Fibroblast of peridontal ligament (primary cell): ENCODE measurements at regions not wholly inside any gene's neighbourhood (a gene's known extent, or its start where the extent isn't known, plus 50 kb on each side); places are given as distances from the start of the nearest gene placed in this dataset.
"Not testable (repeated sequence)": the region's sequence is repeated elsewhere in the genome, so short reads cannot be mapped to it uniquely, and the experiment has no call there.

ENCODE experiments used
- DNase-seq: peaks from one replicate; pipeline ENCODE4 v3.0.0-alpha.2; 2010; ENCODE audit errors: extremely low read depth

DNA sequence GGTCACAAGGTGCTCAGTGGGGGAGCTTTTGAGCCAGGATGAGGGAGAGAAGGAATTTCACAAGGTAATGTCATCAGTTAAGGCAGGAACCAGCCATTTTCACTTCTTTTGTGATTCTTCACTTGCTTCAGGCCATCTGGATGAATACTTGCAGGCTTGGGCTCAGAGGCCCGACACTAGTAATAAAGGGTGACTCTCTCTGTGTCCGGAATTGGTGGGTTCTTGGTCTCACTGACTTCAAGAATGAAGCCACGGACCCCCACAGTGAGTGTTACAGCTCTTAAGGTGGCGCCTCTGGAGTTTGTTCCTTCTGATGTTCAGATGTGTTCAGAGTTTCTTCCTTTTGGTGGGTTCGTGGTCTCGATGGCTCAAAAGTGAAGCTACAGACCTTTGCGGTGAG lies 131.8 kb upstream of the RXFP2 start:
- not testable (repeated sequence) for DNase-seq

DNA sequence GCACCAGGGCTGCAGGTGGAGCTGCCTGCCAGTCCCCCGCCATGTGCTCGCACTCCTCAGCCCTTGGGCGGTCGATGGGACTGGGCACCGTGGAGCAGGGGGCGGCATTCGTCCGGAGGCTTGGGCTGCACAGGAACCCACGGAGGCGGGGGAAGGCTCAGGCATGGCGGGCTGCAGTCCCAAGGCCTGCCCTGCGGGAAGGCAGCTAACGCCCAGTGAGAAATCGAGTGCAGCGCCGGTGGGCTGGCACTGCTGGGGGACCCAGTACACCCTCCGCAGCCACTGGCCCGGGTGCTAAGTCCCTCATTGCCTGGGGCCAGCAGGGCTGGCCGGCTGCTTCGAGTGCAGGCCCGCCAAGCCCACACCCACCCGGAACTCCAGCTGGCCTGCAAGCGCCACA lies 130.5 kb upstream of the RXFP2 start:
- not testable (repeated sequence) for DNase-seq

GRCh38 chr13:31610270-31610998 lies 128.9 kb upstream of the RXFP2 start:
- DNase-seq: no peak

DNA sequence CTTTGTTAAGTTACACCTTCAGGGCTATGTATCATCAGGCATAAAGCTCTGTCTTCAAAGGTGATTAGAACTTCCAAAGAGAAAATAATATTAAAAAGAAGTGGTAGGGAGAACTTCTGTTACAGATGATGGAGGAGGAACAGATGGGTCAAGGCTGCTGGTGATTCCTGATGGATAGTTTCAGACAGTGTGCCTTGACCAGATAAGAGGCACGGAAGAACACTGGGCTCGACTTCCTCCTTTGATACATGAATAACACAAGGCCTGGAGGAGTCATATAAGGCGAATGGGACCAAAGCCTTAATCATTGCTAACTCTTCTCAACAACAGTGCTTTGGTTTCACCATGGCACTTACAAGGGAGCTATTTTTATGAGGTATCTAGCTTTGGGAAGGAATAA lies 128.1 kb upstream of the RXFP2 start:
- no peak for DNase-seq

GRCh38 chr13:31614073-31614472 lies 125.3 kb upstream of the RXFP2 start:
- DNase-seq: no peak

DNA sequence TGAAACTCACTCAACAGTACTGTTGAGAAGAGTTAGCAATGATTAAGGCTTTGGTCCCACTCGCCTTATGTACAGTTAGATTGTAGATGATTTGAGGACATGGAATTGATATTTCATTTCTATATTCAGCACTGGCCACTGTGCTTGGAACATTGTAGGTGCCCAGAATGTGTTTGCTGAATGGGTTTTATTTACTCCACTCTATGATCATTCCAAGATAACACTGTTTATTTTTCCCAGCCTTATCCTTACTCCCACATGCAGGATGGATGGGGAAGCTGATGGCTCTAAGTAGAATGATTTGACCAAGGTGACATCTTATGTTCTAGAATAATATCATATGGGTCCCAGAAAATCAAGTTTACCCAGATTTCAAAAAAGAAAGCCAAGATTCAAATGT lies 124.6 kb upstream of the RXFP2 start:
- no peak for DNase-seq

- DNase-seq: no peak
Observed at GRCh38 chr13:31625115-31625514, 114.2 kb upstream of the RXFP2 start.

- peak; percentile 74 for DNase-seq
Observed at GRCh38 chr13:31627097-31627845, 112.1 kb upstream of the RXFP2 start.

- DNase-seq: peak; percentile 49
Observed at GRCh38 chr13:31629085-31629780, 110.1 kb upstream of the RXFP2 start.

DNA sequence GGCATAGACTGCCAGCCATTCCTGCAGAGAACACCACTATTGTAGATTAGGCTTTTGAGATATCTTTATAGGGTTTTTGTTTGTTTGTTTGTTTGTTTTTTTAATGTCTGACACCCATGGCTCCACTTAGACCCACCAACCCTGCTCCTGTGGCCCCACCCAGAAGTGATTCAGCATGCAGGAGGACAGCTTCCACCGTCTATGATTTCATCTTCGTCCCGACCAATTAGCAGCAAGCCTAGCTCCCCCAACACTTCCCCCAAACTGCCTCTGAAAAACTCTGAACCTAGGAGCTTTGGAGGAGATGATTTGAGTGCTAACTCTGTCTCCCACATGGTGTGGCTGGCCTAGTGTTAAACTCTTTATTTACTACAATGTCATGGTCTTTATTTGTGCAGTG lies 108.3 kb upstream of the RXFP2 start:
- no peak for DNase-seq

GRCh38 chr13:31631746-31632145 lies 107.6 kb upstream of the RXFP2 start:
- no peak for DNase-seq

DNA sequence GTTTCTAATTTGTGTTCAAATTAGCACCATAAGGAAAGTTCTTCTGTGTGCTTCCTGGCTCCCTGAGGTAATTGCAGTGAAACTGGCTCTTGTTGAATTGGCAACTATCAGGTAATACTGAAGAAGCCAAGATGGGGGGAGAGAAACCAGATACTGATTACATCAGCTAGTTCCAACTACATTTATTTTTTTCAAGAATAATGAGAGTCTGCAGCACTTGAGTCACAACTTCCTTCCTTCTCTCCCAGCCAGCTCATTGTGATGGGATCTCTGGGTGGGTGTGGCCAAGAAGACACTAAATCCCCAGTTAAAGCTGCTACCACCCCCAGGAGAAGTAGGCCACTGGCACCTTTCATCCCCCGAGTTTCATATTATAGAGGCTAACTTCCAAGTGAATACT lies 100.7 kb upstream of the RXFP2 start:
- peak; percentile 78 for DNase-seq

- DNase-seq: peak; percentile 50
Observed at GRCh38 chr13:31639443-31640163, 99.7 kb upstream of the RXFP2 start.

- DNase-seq: no peak
Observed at GRCh38 chr13:31649766-31650165, 89.6 kb upstream of the RXFP2 start.

GRCh38 chr13:31653730-31654129 lies 85.6 kb upstream of the RXFP2 start:
- no peak for DNase-seq

DNA sequence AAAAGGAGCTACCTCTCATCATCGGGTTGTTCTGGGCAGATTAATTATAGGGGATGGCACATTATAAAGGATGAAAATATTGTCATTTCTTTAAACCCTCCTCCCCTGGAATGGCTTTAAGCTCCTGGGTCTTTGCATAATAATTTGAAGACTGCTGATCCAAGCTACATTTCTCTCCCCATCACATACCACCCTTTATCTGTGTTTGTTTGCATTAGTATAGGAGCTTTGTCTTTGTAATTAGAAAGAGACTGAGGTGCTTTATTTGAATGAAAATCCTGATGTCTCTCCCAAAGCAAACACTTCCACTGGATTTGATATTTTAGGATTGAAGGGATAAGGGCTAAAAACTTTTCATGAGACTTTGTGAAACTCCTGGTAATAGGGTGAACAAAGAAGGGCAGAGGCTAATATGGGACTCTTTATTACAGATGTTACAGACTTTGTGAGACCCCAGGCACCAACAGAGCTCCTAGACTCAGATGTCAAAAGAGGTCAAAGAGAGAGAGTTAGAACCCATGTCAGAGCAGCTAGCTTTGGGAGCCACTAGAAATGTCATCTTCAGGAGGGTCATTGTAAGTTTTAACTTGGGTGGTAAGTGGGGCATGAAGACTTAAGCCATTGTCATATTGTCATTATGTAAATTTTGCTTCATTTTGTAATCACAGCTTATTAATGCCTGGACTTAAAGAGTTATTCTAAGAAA lies 75.3 kb upstream of the RXFP2 start:
- DNase-seq: no peak

DNA sequence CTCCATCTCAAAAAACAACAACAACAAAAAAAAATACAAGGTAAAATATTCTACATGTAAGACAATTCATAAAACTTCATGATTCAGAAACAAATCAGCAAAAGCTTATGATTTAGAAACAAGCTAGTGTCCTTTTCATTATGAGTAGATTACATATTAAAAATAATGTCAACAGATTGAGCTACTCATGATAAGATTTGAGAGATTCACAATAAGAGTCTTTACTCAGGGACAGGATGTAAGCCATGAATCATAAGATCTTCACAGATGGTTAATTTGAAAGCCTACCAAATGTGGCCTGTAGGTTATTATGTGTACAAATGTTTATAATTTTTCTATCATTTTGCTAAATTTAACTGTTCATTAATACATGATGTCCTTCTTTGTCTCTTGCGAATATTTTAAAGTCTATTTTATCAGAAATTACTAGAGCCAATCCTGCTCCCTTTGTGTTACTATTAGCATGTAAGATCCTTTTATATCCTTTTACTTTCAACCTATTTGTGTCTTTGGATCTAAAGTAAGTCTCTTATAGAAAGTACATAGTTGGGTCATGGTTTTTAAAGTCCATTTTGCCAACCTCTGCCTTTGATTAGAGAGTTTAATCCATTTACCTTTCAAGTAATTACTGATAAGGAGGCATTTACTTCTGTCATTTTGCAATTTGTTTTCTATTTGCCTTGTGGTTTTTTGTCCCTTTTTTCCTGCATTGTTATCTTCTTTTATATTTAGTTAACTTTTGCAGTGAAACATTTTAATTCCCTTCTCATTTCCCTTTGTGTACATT lies 68.3 kb upstream of the RXFP2 start:
- DNase-seq: no peak

- peak; percentile 49 for DNase-seq
Observed at GRCh38 chr13:31674051-31674450, 65.3 kb upstream of the RXFP2 start.

DNA sequence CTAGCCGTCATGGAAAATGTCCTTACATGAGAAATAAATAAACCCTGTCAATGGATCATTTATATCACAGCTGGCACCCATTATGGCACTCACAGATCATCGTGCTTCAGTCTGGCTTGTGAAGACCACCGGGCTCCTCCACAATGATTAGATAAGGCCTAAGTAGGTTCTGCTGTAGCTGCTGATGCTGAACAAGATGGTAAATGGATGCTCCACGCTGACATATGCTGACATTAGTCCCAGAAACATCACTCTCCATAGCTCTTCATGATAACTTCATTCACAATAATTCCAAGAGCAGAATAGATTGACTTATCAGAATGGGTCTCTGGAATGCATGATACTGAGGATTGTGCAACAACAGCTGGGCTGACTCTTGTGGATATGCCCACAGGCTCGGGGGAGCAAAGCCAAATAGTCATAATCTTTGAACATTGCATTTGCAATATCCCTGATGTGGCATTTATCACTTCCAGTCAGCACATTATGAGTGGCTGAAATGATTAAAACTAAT lies 63.8 kb upstream of the RXFP2 start:
- peak; percentile 72 for DNase-seq

GRCh38 chr13:31681133-31681532 lies 58.2 kb upstream of the RXFP2 start:
- no peak for DNase-seq
